ENCODE measurements at regions not wholly inside any gene's neighbourhood (a gene's known extent, or its start where the extent isn't known, plus 50 kb on each side); places are given as distances from the start of the nearest gene placed in this dataset.

DNA sequence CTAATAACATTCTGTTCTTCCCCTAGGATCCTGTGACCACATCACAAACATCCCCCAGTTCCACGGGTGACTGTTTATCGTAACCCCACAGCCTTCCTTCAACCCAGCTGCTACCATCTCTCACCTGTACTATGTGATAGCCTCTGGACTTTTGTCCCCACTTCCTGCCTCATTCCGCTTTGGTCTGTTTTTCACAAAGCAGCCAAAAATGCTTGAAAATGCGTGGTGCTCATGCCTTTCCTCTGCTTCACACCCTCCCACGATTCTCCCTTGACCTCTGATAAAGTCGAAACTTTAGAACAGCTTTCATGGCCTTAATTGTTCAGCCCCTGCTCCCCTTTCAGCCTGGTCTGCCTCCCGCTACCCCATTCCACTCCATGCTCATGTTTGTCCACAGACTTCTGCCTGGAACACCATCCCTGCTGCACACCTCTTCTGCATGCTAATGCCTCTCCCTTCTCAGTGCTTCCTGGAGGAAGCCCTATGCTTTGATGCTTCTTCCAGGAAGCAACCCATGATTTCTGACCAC lies 165.6 kb downstream of the PLPP3 start:
- TF ChIP-seq, protein P1, sequence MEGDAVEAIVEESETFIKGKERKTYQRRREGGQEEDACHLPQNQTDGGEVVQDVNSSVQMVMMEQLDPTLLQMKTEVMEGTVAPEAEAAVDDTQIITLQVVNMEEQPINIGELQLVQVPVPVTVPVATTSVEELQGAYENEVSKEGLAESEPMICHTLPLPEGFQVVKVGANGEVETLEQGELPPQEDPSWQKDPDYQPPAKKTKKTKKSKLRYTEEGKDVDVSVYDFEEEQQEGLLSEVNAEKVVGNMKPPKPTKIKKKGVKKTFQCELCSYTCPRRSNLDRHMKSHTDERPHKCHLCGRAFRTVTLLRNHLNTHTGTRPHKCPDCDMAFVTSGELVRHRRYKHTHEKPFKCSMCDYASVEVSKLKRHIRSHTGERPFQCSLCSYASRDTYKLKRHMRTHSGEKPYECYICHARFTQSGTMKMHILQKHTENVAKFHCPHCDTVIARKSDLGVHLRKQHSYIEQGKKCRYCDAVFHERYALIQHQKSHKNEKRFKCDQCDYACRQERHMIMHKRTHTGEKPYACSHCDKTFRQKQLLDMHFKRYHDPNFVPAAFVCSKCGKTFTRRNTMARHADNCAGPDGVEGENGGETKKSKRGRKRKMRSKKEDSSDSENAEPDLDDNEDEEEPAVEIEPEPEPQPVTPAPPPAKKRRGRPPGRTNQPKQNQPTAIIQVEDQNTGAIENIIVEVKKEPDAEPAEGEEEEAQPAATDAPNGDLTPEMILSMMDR (conservative IDR thresholded peaks at IDR 0.05 in 1 of 2, IDR thresholded peaks at IDR 0.05 in 1 of 2; ENCODE audit: low read depth in 1 of 2, low read length in 2 of 2), result no peak
- no peak for TF ChIP-seq EZH2 (IDR thresholded peaks at IDR 0.05; ENCODE audit: low read length, missing control alignments)
